SK-N-SH (cell line): ENCODE measurements at regions not wholly inside any gene's neighbourhood (a gene's known extent, or its start where the extent isn't known, plus 50 kb on each side); places are given as distances from the start of the nearest gene placed in this dataset.

Experiments
- CTCF ChIP-seq: fragments of 200-600 bp; sonication (generic); IDR thresholded peaks from 2 replicates; pipeline ENCODE4 v1.6.1; 2017; ENCODE audit warnings: antibody characterized with exemption, mild to moderate bottlenecking, moderate library complexity
- EZH2phosphoT487 ChIP-seq: fragments of 200-600 bp; sonication (generic); IDR thresholded peaks from 2 replicates; pipeline ENCODE4 v1.6.1; 2017; ENCODE audit warnings: low read depth, mixed run types, mild to moderate bottlenecking, antibody characterized with exemption, moderate library complexity, borderline replicate concordance
- FOXJ3 ChIP-seq: sonication (generic); formaldehyde crosslinking; IDR thresholded peaks from 2 replicates; pipeline ENCODE4 v1.5.1; 2020; ENCODE audit warnings: mild to moderate bottlenecking, missing genetic modification reagents
- JUND ChIP-seq: IDR thresholded peaks from 2 replicates; pipeline ENCODE4 v1.4.0; 2012
- MEF2A ChIP-seq: IDR thresholded peaks from 2 replicates; pipeline ENCODE4 v1.4.0; 2012; ENCODE audit warnings: low read depth, borderline replicate concordance
- NFIC ChIP-seq: IDR thresholded peaks from 2 replicates; pipeline ENCODE4 v1.4.0; 2012; ENCODE audit warnings: borderline replicate concordance
- POLR2AphosphoS5 ChIP-seq: IDR thresholded peaks from 2 replicates; pipeline ENCODE4 v1.6.1; 2012; ENCODE audit warnings: low read depth, low read length
- REST ChIP-seq: IDR thresholded peaks from 2 replicates; pipeline ENCODE4 v1.6.1; 2012; ENCODE audit warnings: mild to moderate bottlenecking, low read depth, low read length, moderate library complexity
- USF2 ChIP-seq: fragments of 150-350 bp; IDR thresholded peaks from 2 replicates; pipeline ENCODE4 v1.6.1; 2017; ENCODE audit warnings: antibody characterized with exemption, low read length, low read depth, borderline replicate concordance
- YY1 ChIP-seq: IDR thresholded peaks from 2 replicates; pipeline ENCODE4 v1.4.0; 2012; ENCODE audit warnings: low read depth, mild to moderate bottlenecking
- TF ChIP-seq, protein P1 (sequence below): IDR thresholded peaks from 2 replicates; pipeline ENCODE4 v1.4.0; 2012; ENCODE audit warnings: low read depth

GRCh38 chr6:77150736-77151135, 312.6 kb downstream of the HTR1B start:
- TF ChIP-seq EZH2phosphoT487 = no peak
- TF ChIP-seq CTCF = no peak
- no peak for TF ChIP-seq REST
- no peak for TF ChIP-seq YY1
- TF ChIP-seq POLR2AphosphoS5 = no peak
- no peak for TF ChIP-seq JUND
- TF ChIP-seq NFIC = no peak
- TF ChIP-seq, protein P1, sequence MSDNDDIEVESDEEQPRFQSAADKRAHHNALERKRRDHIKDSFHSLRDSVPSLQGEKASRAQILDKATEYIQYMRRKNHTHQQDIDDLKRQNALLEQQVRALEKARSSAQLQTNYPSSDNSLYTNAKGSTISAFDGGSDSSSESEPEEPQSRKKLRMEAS = no peak
- TF ChIP-seq USF2 = no peak
- TF ChIP-seq MEF2A = no peak
- TF ChIP-seq FOXJ3 (CRISPR knock-in tag) = no peak
